A549 (cell line): ENCODE measurements at regions not wholly inside any gene's neighbourhood (a gene's known extent, or its start where the extent isn't known, plus 50 kb on each side); places are given as distances from the start of the nearest gene placed in this dataset.

Source experiments
- CTCF ChIP-seq: fragments of >200 bp; sonication (Bioruptor Twin); formaldehyde crosslinking; IDR thresholded peaks from 3 replicates; pipeline ENCODE4 v1.5.1; 2016
- EHF ChIP-seq: fragments of 250-450 bp; sonication (Bioruptor Pico); IDR thresholded peaks from 2 replicates; pipeline ENCODE4 v1.5.0; 2020; ENCODE audit warnings: mild to moderate bottlenecking
- ELK1 ChIP-seq: fragments of 150-350 bp; IDR thresholded peaks from 2 replicates; pipeline ENCODE4 v1.6.1; 2014; ENCODE audit warnings: low read depth, mild to moderate bottlenecking, low read length
- HDAC2 ChIP-seq: fragments of 200-600 bp; sonication (generic); IDR thresholded peaks from 2 replicates; pipeline ENCODE4 v1.6.1; 2016
- JUN ChIP-seq, 2 experiments: fragments of >200 bp; sonication (Bioruptor Twin); formaldehyde crosslinking; IDR thresholded peaks; 2 replicates in 1 of 2; 3 replicates in 1 of 2; pipeline ENCODE4 v1.6.1; 2016 to 2017
- MYC ChIP-seq: IDR thresholded peaks from 2 replicates; pipeline ENCODE4 v1.6.1; 2012; ENCODE audit warnings: mild to moderate bottlenecking, inconsistent platforms, low read length, improper control_type of control experiment, borderline replicate concordance
- PBX3 ChIP-seq: IDR thresholded peaks from 2 replicates; pipeline ENCODE4 v1.6.1; 2012
- POLR2A ChIP-seq: IDR thresholded peaks from 2 replicates; pipeline ENCODE4 v1.6.1; 2012; ENCODE audit warnings: mild to moderate bottlenecking, low read length
- TFCP2L1 ChIP-seq: fragments of 250-450 bp; sonication (Bioruptor Pico); IDR thresholded peaks from 2 replicates; pipeline ENCODE4 v1.5.0; 2021; ENCODE audit warnings: mild to moderate bottlenecking

GRCh38 chr2:16413947-16414346 lies 251.7 kb downstream of the CYRIA start:
- TF ChIP-seq CTCF (no peak), PBX3 (no peak), EHF (no peak), MYC (no peak), POLR2A (no peak), TFCP2L1 (CRISPR knock-in tag) (no peak), JUN (IDR thresholded peaks at IDR 0.05) (no peak), HDAC2 (no peak), ELK1 (no peak)
